Nephron progenitor cell (in vitro differentiated cells): ENCODE measurements at regions not wholly inside any gene's neighbourhood (a gene's known extent, or its start where the extent isn't known, plus 50 kb on each side); places are given as distances from the start of the nearest gene placed in this dataset.

Experiments used
- DNase-seq: peaks from one replicate; pipeline ENCODE4 v3.0.0; 2021
- H3K27ac Mint-ChIP-seq: 2 replicates; pipeline ENCODE4 v1.8.0; 2021; ENCODE audit warnings: mild to moderate bottlenecking, moderate library complexity, mixed read lengths
- H3K27me3 Mint-ChIP-seq: 2 replicates; pipeline ENCODE4 v1.8.0; 2021; ENCODE audit warnings: mild to moderate bottlenecking, low read depth, mixed read lengths; ENCODE audit not compliant: poor library complexity
- H3K36me3 Mint-ChIP-seq: 2 replicates; pipeline ENCODE4 v1.8.0; 2021; ENCODE audit warnings: low read depth, mixed read lengths
- H3K4me1 Mint-ChIP-seq: 2 replicates; pipeline ENCODE4 v1.8.0; 2021; ENCODE audit warnings: mixed read lengths
- H3K4me3 Mint-ChIP-seq: 2 replicates; pipeline ENCODE4 v1.8.0; 2021; ENCODE audit warnings: mild to moderate bottlenecking, moderate library complexity, mixed read lengths
- H3K9me3 Mint-ChIP-seq: 2 replicates; pipeline ENCODE4 v1.8.0; 2021; ENCODE audit warnings: mild to moderate bottlenecking, moderate library complexity, mixed read lengths
- CTCF ChIP-seq: fragments of 200-600 bp; sonication (generic); IDR thresholded peaks from 2 replicates; pipeline ENCODE4 v1.5.0; 2021; ENCODE audit warnings: antibody characterized with exemption

DNA sequence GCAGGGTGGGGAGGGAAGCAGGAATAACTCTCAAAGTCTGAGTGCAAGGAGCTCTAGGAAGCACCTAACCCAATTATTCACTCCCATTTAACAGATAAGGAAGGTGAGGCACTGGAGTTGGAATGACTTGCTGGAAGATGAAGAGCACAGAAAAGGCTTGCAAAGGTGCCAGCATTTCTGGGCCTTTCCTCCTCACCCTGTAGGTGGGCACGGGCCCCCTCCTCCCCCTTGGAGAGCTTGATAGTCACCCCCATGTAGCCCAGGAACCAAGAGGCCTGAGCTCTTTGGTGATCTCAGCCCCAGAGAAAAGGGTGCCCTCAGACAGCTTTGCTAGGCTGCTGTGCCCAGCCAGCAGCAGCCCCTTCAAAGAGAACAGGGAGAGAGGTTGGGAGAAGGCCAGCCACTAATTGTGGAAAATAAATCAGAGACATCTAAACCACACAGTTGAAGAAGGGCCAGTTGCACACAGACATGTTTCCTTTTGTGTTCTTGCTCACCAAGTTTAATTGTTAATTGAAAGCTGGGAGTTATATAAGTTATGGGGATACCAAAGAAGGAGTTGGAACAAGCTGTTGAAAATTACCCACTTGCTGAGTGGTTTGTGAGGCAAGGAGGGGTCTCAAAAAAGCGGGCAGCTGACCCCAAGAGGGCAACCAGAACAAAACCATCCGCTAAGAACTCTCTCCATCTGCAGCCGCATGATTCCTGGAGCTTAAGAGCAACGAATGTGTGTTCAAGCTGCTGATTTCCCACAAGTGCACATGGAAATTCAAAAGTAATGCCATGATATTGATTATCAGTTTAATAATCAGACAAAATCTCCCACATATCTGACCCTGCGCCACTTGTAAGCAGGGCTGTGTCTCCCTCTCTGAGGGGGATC is 77.0 kb downstream of the MRPL14 start:
- Mint-ChIP-seq H3K36me3 (no peaks in the 10 kb centered on the region), H3K4me3 (no peak overlapping the region), H3K4me1 (peaks cover 47% of the 10 kb centered on the region), H3K27ac (peak overlapping the region; percentile 74), H3K9me3 (no peaks in the 10 kb centered on the region), H3K27me3 (peaks cover 3% of the 10 kb centered on the region)
- no peak for DNase-seq
- TF ChIP-seq CTCF: no peak

DNA sequence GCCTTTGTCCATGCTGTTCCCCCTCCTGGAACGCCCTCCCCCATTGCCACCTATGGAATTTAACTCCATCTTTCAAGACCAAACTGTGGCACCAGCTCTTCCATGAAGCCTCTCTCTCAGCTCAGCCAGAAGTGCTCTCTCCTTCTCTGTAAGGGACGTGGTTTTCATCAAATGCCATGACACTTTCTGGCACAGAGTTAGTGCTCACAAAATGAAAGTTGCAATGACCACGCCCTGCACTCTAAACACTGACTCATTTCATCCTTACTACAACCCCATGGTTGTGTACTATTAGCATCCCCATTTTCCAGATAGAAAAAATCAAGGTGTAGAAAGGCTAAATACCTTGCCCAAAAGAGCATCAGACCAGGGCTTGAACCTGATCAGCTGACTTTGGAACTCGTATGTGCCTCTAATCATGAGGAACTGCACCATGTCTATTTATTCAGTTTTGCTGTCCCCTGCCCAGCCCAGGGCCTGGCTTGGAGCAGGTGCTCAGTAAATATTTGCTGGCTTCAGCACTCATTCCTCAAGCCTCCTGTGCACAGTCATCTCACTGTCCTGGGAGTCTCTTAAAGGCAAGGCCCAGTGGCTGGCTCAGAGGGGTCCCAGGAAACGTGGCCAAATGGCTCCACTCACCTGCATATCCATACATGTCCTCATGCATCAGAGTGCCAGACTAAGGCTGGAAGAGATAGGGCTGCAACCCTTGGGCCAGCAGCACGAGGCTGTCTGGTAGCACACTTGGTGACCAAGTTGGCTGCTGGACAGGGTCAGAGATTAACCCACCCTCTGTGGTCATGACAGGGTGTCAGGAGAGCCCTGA is 77.9 kb downstream of the MRPL14 start:
- no peak for DNase-seq
- H3K27ac Mint-ChIP-seq: no peak overlapping the region
- TF ChIP-seq CTCF: no peak
- peaks cover 3% of the 10 kb centered on the region for H3K27me3 Mint-ChIP-seq
- H3K4me1 Mint-ChIP-seq: peaks cover 41% of the 10 kb centered on the region
- no peak overlapping the region for H3K4me3 Mint-ChIP-seq
- no peaks in the 10 kb centered on the region for H3K9me3 Mint-ChIP-seq
- H3K36me3 Mint-ChIP-seq: no peaks in the 10 kb centered on the region

DNA sequence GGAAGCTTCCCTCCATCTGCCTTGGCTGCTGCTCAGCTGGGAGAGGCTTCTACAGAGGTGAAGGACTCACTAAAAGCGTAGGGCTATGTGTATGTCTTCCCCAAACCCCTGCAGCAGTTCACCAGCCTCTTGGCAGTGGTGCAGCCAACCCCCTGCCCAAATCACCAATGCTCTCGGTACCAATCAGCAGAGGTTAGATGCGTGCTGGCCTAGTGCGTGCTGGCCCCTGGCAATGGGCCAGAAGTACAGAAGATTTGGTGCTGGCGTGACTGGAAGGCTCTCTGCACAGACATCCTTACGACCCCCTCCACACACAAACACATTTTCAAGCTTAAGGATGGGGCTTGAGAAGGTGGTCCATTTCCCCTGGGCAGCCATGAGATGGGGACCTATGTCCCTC is 79.0 kb downstream of the MRPL14 start:
- H3K27ac Mint-ChIP-seq: no peak overlapping the region
- H3K4me3 Mint-ChIP-seq: no peak overlapping the region
- no peaks in the 10 kb centered on the region for H3K9me3 Mint-ChIP-seq
- no peak for DNase-seq
- no peaks in the 10 kb centered on the region for H3K36me3 Mint-ChIP-seq
- no peak for TF ChIP-seq CTCF
- H3K27me3 Mint-ChIP-seq: peaks cover 3% of the 10 kb centered on the region
- H3K4me1 Mint-ChIP-seq: peaks cover 36% of the 10 kb centered on the region

DNA sequence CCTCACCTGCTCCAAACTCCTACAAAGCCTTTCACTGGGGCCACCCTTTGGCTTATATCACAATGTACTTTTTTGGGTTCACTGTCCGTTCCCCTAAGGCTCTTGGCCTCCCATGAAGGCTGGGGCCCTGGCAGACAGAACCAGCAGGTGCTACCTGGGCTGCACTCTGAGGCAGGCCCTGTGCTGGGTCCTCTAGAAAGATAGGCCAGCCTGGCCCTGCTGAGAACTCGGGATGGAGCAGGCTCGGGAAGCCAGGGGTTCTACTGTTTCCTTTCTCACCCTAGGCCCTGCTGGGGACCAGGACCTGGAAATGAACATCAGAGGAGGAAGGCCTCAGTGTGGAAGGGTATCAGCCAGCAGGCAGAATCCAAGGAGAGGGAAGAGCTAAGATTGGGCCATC is 79.5 kb downstream of the MRPL14 start:
- Mint-ChIP-seq H3K27me3 (peaks cover 3% of the 10 kb centered on the region), H3K4me3 (no peak overlapping the region), H3K4me1 (peaks cover 37% of the 10 kb centered on the region), H3K36me3 (no peaks in the 10 kb centered on the region), H3K27ac (no peak overlapping the region), H3K9me3 (no peaks in the 10 kb centered on the region)
- no peak for DNase-seq
- TF ChIP-seq CTCF: no peak

- DNase-seq: no peak
- Mint-ChIP-seq H3K36me3 (no peaks in the 10 kb centered on the region), H3K27me3 (no peaks in the 10 kb centered on the region), H3K9me3 (no peaks in the 10 kb centered on the region), H3K4me1 (peaks cover 37% of the 10 kb centered on the region), H3K27ac (no peak overlapping the region), H3K4me3 (no peak overlapping the region)
- TF ChIP-seq CTCF: no peak
These were observed 80.1 kb downstream of the MRPL14 start for GRCh38 chr6:44047179-44047546.
